NCI-H524 treated with DMSO at 0.1 percent for 48 hours (cell line): ENCODE measurements at regions not wholly inside any gene's neighbourhood (a gene's known extent, or its start where the extent isn't known, plus 50 kb on each side); places are given as distances from the start of the nearest gene placed in this dataset.

Experiments
- DNase-seq: peaks from one replicate; lab custom pipeline; 2025; lab: John Stamatoyannopoulos, UW

DNA sequence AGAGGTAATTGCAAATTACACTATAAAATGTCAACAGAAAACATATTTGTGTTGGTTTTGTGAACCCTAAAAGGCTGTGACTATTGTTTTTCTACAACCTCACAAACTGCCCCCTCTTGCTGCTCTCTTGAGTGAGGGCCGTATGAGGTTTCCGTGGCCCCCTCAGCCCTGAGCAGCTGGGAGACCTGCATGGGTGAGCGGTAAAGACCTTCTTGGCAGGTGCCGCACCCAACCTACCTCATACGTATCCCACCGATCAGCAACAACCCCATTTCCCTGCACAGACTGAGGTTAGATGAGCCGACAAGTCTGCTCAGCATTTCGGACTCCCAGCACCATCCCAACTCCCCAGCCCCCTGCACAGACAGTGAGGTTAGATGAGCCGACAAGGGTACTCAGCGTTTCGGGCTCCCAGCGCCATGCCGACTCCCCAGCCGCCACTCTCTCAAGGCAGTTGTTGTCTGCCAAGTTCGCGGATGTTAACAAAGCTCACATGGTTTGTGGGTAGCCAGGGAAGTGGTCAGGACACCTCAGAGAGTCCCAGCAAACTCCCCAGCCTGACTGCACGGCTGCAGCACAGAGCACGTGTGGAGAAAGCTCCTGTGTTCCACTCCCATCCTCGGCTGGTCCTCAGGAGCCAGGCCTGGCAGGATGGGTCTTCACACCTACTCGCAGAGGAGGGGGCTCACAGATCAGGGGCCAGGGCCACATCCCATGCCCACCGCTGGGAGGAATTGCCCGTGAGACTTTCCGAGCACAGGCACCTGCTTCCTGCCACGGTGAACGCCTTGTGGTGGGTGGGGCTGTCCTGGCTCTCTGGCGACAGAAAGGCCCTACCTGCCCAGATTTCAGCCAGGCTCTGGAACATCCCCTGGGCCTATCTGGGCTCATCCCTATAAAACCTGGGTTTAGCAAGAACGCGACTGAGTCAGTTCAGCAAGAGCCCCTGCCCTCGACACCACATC lies 502.9 kb downstream of the BRD1 start:
- no peak for DNase-seq

DNA sequence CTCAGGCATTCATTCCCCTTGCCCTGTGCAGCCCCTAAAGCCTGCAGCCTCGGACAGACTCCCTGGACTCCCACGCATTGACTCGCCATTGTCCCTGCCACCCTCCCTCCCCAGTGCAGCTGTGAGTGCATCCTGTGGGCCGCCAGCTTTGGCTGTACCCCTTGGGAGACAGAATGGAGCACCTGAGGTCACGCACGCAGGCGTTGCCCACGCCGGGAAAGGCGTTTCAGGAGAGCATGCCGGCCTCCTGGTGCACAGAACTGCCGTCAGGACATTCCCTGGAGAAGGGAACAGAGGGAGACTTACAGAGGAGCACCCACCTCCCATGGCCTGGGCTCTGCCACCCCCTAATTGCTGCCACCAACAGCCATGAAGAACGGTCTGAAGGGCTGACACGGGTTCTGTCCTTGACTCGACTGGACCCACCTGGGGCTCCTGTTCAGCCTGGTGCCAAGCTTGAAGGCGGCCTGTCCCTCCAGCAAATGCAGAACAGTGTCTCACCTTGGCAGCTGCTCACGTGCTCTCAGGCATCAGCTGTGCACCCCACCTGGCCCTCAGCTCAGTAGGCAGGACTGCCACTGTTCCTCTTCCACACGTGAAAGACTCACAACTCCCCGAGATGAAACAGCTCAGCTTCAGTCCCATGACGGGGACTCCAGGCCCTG lies 503.8 kb downstream of the BRD1 start:
- DNase-seq, result no peak

DNA sequence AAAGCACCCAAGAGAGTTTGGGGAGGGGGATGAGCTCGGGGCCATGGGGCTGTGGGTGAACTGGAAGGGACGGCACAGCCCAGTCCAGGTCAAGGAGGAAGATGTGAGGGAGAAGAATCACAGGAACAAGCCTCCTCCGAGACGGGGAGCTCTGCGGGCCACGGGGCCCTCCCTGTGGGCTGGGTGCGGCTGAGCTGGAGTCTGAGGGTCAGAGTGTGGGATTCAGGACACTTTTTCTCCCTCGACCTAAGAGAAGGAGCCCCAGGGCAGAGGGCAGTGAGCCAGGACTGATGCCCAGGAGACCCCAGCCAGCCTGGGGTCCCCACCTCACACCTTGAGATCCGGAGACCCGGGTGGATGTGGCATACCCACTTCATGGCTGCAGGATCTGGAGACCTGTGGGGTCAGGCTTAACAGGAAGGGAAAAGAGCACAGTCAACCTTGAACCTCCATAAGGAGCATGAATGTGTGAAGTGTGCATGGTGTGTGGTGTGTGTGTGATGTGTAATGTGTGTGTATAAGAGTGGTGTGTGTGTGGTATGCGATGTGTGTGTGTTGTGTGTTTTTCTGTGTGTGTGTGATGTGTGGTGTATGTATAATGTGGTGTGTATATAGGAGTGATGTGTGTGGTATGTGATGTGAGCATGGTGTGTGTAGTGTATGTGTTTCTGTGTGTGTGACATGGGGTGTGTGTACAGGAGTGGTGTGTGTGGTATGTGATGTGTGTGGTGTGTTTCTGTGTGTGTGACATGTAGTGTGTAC lies 504.6 kb downstream of the BRD1 start:
- DNase-seq, result no peak

- no peak for DNase-seq
Observed at GRCh38 chr22:49322231-49322630, 505.4 kb downstream of the BRD1 start.

GRCh38 chr22:49321477-49322055 lies 506.1 kb downstream of the BRD1 start:
- no peak for DNase-seq

GRCh38 chr22:49320714-49321476 lies 506.8 kb downstream of the BRD1 start:
- DNase-seq, result no peak

DNA sequence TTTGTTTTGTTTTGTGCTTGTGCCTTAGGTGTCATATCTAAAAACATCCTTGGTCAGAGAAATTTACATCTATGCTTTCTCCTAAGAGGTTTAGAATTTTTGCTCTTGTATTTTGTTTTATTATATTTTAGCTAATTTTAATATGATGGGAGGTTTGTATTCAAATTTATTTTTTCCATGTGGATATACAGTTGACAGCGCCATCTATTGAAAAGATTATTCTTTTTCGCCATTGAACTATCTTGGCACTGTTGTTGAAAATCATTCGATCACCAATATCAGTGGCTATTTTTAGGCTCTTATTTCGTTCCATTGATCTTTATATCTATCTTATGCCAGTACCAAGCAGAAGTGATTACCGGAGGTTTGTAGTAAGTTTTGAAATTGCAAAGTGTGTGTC lies 510.3 kb downstream of the BRD1 start:
- no peak for DNase-seq

GRCh38 chr22:49312601-49313000 lies 515.1 kb downstream of the BRD1 start:
- no peak for DNase-seq

- no peak for DNase-seq
Observed at GRCh38 chr22:49310354-49310753, 517.3 kb downstream of the BRD1 start.

GRCh38 chr22:49308300-49308699 lies 519.4 kb downstream of the BRD1 start:
- no peak for DNase-seq

DNA sequence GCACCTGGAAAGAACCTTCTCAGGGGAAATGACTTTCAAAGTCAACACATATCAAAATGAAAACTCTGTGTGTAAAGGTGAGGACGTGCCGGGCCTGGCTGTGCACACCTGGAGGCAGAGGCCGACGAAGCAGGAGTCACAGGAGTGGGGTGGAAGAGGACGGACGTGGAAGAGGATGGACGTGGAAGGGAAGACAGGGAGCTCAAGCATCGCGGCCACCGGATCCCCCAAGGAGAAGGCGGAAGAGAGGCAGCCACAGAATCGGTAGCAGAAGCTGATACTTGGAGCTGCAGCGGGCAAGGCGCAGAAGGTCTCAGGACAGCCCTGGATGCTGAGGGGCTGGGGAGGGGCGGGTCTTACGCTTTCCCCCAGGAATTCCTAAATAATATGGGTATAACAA lies 519.8 kb downstream of the BRD1 start:
- DNase-seq, result no peak

DNA sequence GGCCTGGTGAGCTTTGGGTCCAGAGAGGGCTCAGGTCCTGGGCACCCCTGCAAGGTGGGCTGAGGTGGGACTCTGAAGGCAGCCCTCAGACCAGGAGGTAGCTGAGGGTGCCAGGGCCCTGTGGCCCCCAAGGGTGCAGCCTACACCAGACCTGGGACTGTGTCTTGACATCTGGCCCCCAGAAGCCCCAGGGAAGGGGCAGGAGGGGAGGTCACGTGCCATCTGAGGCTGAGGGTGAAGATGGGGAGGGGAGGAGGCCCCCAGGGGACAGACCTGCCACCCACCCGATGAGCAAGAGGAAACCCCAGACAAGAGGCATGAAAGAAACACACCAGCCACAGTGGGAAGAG lies 520.2 kb downstream of the BRD1 start:
- DNase-seq, result no peak

DNA sequence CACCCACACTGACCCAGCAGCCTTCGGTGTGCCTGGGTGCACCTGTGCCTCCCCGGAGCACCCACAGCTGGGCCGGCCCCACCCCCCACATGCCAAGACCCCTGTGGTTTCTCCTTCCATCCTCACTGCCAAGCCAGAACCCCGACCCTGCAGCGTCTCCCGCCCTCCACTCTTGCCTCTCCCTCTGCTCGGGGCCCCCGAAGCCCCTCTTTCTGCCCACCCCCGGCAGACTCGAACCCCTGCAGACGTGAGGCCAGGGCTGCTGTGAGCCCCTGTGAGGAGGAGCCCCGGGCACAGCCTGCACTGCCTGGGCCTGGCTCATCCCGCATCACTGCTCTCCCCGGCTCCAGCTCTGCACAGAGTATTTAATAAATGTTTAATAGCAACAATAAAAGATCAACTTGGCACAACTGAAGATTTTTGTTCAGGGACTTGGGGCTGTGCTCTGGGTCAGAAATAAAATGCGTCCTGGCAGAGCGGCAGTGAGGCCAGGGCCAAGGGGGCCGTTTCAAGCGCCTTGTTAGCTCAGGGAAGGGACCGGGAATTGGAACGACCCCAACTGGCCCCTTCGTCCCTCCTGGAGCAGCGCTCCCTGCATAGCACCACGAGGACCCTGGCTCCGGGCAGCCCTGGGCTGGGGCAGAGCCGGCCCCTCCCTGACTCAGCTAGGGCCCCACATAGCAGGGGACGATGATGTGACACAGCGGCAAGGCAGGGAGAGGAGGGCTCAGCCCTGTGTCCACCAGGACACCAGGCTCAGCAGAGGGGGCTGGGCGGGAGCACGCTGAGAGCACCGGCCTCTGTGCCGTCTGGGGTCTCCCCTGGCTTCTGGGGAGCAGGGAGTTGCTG lies 520.8 kb downstream of the BRD1 start:
- no peak for DNase-seq

GRCh38 chr22:49305966-49306631 lies 521.6 kb downstream of the BRD1 start:
- no peak for DNase-seq

DNA sequence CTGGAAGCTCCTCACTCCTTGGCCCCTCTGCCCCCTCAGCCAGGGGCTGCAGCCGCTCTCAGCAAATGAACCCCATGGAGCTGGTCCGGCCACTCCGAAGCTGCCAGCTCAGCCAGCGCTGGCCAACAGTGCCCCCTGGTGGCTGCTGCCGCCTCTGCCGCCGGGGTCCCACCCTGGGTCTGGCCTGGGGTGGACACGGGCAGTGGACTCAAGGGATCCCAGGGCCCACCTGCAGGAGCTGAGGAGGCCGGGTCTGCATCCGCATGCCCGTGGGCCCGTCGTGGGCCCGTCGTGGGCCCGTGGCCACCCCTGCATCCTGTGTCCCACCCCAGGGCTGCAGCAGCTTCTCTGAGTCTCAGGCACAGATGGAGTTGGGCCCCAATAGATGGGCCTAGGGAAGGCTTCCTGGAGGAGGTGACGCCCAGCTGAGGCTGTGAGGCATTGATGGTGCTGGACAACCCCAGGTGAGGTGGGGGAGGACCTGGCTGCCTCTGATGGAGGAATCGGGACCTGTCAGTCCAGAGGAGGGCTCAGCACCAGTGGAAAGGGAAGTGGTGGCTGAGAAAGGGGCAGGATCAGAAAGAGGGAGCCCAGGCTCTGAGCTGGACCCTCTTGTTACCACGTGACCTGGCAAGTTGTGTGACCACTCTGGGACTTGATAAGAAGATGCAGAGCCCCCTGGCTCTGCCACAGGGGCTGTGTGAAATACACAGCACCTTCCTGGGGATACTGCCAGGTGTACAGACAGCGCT lies 522.3 kb downstream of the BRD1 start:
- no peak for DNase-seq

GRCh38 chr22:49303781-49304461 lies 523.8 kb downstream of the BRD1 start:
- no peak for DNase-seq

DNA sequence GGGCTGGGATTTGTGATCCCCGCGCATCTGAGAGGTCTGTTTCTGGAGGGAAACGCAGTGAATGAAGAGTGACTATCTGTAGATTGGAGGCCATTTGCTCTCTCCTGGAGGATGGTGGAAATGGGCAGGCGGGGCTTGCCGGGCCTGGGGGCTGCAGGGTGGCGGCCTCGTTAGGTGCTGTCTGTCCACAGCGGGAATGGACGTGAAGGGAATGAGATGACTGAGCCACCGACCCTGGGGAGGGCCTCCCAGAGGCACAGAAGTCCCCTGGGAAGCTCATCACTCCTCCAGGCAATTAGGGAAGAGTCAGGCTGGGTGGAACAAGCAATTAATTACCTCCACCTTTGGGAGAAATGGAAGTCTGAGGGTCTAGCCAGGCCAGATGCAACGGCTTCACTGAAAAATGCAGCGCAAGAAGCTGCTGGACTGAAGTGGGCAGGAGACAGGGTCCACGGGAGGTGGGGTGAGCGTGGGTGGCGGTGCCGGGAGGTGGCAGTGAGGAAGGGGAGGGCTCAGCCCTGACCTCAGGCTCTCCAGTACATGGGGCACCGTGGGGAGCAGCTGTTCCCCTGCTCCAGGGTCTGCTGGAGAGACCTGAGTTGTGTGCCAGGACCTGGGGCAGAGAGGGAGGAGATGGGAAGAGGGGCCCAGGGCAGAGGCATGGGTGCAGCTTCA lies 524.5 kb downstream of the BRD1 start:
- DNase-seq, result no peak

GRCh38 chr22:49302530-49302929 lies 525.1 kb downstream of the BRD1 start:
- no peak for DNase-seq
